NCI-H748 (cell line): ENCODE measurements at regions not wholly inside any gene's neighbourhood (a gene's known extent, or its start where the extent isn't known, plus 50 kb on each side); places are given as distances from the start of the nearest gene placed in this dataset.

ENCODE experiments used
- DNase-seq: peaks from one replicate; lab custom pipeline; 2025; ENCODE audit not compliant: unreplicated experiment; lab: John Stamatoyannopoulos, UW

DNA sequence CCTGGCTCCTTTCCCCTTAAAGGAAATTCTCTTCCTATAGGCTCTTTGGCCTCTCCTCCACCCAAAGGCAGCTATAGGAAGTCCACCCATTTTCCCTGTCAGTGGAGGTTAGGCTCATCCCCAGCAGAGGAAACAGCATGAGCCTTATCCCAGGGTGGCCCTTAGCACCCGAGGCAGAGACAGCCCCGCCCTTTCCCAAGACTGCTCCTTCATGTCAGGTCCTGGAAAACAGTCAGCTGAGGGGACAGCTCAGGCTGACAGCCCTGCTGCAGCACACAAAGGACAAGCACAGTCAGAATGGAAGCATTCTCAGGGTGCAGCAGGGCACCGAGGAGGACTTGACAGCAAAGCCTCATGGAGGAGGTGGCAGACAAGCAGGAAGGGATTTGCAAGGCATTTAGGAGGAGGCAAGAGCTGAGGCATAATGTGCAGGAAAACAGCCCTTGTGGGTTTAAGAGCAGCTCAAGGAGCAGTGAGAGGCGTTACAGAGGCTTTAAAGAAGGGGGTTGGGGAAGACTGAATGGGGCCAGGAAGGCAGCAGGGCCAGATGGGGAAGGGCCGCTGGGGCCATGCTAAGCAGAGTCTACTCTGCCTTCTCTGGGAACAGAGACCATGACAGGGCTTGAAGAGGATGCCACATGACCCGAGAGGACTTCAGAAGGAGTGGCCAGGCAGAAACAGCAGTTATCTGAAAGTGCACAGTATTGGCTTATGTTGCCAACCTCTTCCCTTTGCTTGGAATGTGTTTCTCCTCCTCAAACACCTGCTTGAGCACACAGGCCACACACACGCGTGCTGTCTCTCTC lies 216.6 kb downstream of the SH3BP4 start:
- DNase-seq, result no peak

DNA sequence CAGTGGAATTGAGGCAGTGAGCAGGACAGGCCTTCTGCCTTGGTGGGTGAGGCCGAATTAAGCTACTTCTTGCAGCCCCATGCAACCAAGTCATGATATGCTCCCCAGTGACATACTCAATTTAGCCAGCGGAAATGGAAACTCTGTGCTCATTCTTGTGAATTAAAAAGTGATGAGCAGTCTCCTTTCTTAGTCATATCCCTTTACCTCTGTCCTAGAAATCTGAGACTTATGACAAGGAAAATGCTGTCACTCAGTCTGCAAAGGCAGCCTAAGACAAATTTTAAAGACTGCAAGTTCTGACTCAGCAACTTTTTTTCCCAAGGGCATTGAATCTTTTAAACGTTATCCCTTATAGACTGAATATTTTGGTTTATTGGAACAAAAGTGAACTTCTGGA lies 218.2 kb downstream of the SH3BP4 start:
- DNase-seq, result no peak

DNA sequence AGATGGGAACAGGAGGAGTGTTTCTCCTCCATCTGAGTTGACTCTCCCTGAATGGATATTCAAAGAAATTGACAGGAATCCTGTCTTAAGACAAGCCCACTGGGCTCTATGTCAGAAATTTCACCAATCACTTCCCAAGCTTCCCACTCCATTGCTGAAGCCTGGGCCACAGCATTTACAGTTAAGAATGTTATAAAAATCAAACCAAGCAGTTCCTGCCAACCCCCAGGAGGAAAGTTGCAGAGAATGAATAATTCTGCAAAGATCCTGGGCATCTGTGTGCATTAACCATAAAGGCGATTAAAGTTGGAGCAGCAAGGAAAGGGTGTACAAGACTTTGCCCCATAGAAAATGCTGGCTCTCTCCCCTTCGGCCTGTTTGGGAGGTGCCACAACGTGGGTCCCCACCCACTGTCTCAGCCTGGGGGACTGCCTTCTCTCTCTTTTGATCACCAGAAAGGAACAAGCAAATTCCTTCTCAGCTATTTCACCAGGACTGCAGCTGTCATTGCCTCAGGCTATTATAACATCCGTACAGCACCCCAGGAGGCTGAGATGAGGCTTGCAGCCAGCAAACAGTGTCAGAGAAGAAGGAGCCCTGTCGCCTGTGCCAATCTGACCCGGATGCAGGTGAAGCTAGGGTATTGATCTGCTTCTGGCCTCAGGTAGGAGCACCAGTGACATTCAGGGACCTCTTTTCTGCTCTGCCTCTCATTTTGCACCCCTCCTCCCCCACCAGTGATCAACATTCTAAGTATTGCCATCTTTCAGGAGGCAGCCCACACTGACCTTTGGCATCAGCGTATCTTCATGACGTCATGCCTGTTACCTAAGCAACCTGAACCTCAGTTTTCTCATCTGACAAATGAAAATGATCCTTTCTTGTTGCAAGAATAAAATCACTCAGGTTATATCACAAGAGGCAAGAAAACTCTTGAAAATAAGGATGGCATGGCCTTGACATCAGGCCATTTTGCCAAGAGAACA lies 219.0 kb downstream of the SH3BP4 start:
- DNase-seq, result peak; percentile 79

DNA sequence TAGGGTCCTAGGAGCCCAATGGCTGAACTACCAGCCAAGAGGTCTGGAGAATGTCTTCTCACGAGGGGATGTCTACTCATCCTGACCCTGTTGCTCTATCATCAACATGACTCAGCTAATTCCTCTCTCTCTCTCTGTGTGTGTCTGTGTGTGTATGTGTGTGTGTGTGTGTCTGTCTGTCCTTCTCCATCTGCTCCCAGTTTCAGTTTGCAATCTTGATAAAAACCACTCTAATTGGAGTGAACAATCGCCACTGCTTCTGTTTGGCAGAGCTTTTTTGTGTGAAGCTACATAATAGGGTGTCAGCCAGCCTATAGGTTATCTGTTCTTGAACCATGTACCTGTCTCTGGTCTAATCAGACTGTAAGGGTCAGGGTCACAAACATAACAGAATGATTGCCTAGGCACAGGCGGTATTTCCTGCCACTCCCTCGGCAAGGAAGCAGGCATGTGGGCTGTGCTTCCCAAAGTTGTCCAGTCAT lies 219.8 kb downstream of the SH3BP4 start:
- DNase-seq, result no peak

- no peak for DNase-seq
Measured at GRCh38 chr2:235180642-235181041, 228.8 kb downstream of the SH3BP4 start.

DNA sequence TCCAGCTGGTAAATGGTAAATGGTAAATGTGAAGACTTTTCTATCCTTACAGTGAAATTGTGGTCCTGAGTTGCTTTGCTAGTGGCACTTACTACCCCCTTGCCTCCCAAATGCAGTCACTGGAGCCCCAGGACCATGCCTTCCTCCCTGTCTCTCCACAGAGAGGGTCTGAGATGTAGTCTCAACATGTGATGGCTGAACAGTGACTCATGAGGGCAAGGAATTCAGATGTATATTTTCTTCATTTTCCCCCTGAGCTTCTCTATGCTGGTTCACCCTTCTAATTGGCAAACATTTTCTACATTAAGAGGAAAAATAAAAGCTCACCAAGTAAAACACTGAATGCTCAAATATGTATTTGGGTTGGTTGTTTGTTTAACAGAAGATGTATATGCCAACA lies 232.0 kb downstream of the SH3BP4 start:
- no peak for DNase-seq

GRCh38 chr2:235187806-235188205 lies 236.0 kb downstream of the SH3BP4 start:
- DNase-seq, result no peak

- DNase-seq, result no peak
Measured at GRCh38 chr2:235191486-235191885, 239.7 kb downstream of the SH3BP4 start.

DNA sequence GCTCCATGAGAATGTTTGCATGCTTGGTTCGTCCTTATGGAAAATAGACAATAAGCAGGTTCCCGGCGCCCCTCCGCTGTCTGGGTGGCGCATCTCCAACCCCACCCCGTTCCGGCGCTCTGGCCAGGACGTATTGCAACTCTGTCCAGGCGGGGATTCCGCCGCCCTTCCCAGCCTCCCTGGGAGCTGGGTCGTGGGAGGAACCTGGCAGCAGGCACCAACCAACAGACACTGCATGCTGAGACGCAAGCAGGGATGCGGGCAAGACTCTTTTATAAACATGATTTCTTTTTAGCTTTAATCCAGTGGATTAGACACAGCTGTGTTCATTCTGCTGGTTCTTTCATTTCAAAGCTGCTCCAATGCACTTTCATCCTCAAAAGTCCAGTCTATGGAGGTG lies 240.2 kb downstream of the SH3BP4 start:
- DNase-seq, result no peak

DNA sequence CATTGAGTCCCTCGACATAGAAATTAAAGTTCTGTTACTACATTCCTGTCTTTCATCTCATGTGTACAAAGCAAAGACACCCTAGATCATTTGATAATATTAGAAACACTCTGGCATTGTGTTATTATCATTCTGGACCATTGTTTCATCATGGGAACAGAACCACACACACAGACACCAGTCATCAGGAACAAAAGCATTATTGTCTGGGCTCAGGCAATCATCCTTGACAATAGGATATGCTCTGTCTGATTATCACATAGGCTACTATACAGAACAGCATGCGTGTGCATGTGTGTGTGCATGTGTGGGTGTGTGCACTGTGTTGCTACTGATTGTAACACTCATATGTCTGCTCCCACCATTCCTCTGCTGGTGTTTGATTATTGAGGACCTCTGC lies 242.5 kb downstream of the SH3BP4 start:
- DNase-seq, result no peak

DNA sequence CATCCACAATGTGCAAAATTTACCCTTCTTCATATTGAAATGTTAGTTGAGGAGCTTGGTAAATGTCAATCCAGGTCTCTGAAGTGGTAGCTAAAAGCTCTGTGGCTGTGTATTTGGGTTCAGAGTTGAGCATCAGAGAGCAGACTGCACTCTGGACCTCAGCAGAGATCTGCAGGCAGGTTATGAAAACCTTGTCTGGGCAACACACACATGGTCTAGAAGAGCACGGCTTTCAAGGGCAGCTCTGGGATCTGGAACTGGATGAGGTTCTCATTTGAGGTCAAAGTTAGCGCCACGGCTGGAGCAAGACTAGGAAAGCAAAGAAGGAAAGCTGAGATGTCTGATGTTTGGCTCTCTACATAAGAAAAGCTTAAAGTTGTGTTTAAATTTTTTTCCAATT lies 243.0 kb downstream of the SH3BP4 start:
- DNase-seq, result no peak

DNA sequence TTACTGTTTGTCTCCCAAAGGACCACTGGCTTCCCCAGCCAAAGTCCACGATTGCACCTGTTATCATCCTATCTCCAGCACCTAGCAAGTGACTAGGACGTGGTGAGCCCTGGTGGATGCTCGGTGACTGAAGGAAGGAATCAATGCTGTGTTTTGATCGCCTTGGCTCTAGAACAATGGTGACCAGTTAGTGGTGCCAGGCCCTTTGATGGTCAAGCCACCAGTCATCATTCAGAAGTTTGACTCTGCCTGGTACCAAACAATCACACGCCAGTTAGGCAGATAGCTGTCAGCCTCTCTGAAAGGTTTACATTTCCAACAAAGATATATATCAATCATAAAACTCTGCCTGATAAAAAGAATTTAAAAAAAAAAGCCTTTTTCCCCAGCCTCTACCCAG lies 244.1 kb downstream of the SH3BP4 start:
- no peak for DNase-seq

- DNase-seq, result no peak
Measured at GRCh38 chr2:235199128-235199527, 247.3 kb downstream of the SH3BP4 start.

DNA sequence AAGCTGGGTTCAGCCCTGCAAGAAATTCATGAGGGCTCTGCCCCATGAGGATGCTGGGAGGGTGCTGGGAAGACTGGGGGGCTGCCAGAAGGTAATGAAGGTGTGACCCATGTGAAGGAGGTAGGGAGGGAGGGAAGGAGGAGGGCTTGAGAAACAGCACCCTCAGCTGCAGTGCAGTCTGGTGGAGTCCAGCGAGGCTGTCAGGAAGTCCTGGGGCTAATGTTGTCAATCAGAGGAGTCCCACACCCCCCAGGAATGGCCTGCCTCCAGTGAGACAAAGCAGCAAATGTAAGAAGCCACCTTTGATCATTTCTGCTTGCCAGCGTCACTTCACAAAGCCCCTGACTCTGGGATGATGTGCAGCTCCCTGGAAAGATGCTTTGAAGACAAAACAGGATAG lies 248.4 kb downstream of the SH3BP4 start:
- no peak for DNase-seq

GRCh38 chr2:235201756-235202155 lies 249.9 kb downstream of the SH3BP4 start:
- no peak for DNase-seq

GRCh38 chr2:235204948-235205347 lies 253.1 kb downstream of the SH3BP4 start:
- no peak for DNase-seq

GRCh38 chr2:235206399-235206798 lies 254.6 kb downstream of the SH3BP4 start:
- no peak for DNase-seq

DNA sequence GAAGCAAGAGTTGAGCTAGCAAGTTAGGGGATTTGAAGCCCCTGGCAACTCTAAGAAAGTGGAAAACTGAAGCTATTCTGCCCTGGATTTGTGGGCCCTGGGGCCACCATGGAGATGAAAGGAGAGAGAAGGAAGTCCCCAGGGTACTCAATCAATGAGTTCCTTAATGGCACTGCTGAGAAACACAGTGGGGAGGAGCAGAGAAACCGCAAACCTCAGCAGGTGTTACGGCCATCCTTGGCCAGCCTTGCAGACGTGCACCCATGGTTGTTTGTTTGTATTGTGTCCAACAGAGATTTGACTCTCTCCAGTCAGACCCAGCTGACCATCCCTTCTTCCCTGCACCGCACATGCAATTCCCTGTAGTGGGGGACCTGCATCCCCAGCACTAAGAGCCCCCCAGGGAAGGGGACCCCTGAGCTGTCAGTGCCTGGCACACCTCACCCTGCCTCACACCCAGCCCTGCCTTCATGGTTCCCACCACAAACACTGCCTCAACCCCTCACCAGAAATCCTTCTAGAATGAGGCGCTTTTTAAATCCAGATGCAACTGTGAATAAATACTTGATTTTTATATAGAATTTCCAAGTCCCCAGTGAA lies 255.3 kb downstream of the SH3BP4 start:
- DNase-seq, result no peak

- no peak for DNase-seq
Measured at GRCh38 chr2:235211056-235211455, 259.2 kb downstream of the SH3BP4 start.

- DNase-seq, result no peak
Measured at GRCh38 chr2:235212501-235213158, 260.8 kb downstream of the SH3BP4 start.

GRCh38 chr2:235215248-235215647 lies 263.4 kb downstream of the SH3BP4 start:
- peak; percentile 29 for DNase-seq
